HepG2 (cell line): ENCODE measurements at regions not wholly inside any gene's neighbourhood (a gene's known extent, or its start where the extent isn't known, plus 50 kb on each side); places are given as distances from the start of the nearest gene placed in this dataset.

Source experiments
- ATAC-seq: fragments of 200-7000 bp; cut with Tn5 transposase; 3 replicates; pipeline ENCODE4 v1.9.1; 2020; ENCODE audit warnings: mild to moderate bottlenecking, moderate library complexity
- BruUV-seq: library from RNA; stranded (reverse); fragments of 400-500 nt; replicated peaks from 2 replicates; lab custom pipeline; 2021; lab: Mats Ljungman, UMichigan
- CTCF ChIA-PET: fragments of 300-600 bp; formaldehyde crosslinking; extraction: SDS; loops from one replicate; lab custom pipeline; 2021; ENCODE audit warnings: low total read pairs, inconsistent platforms, low intra/inter-chr PET ratio; lab: Yijun Ruan, JAX
- POLR2A ChIA-PET: fragments of 350-600 bp; sonication (Branson Sonifier 250); formaldehyde crosslinking; loops from one replicate; lab custom pipeline; 2020; ENCODE audit warnings: antibody characterized with exemption, inconsistent platforms; lab: Yijun Ruan, JAX
- DNase-seq: peaks from one replicate; pipeline ENCODE4 v3.0.0-alpha.2; 2015; ENCODE audit warnings: low spot score
- FAIRE-seq: peaks from 3 replicates; lab custom pipeline; 2011; peaks lifted over from hg19 to GRCh38; lab: Jason Lieb, UNC
- H2AFZ ChIP-seq: one replicate; pipeline ENCODE4 v1.6.1; 2011; ENCODE audit warnings: low read length, inconsistent platforms
- H3K27ac ChIP-seq: fragments of 300-600 bp; 3 replicates; pipeline ENCODE4 v1.8.0; 2011; ENCODE audit warnings: mixed run types, mild to moderate bottlenecking, mixed read lengths, low read length, inconsistent platforms; ENCODE audit not compliant: insufficient read depth; ENCODE audit errors: extremely low read length
- H3K27me3 ChIP-seq, 2 experiments: fragments of 200-600 bp in 1 of 2; 2 replicates in 1 of 2; 3 replicates in 1 of 2; pipeline versions ENCODE4 v1.6.0 to v1.8.0; 2011; ENCODE audit warnings: low read length in 2 of 2, mild to moderate bottlenecking in 2 of 2, moderate library complexity in 2 of 2, inconsistent platforms in 1 of 2; ENCODE audit not compliant: insufficient read depth in 2 of 2, control insufficient read depth in 1 of 2
- H3K36me3 ChIP-seq, 2 experiments: fragments of 200-600 bp in 1 of 2; replicated peaks in 1 of 2; 2 replicates in 1 of 2; 3 replicates in 1 of 2; pipeline versions ENCODE4 v1.5.1 to v1.8.0; 2011; ENCODE audit warnings: low read length in 2 of 2, inconsistent platforms in 1 of 2; ENCODE audit not compliant: insufficient read depth in 2 of 2, control insufficient read depth in 1 of 2
- H3K4me1 ChIP-seq: 2 replicates; pipeline ENCODE4 v1.5.1; 2012; ENCODE audit warnings: low read length, inconsistent platforms; ENCODE audit not compliant: insufficient read depth
- H3K4me2 ChIP-seq: 2 replicates; pipeline ENCODE4 v1.6.0; 2011; ENCODE audit warnings: low read depth, low read length, inconsistent platforms
- H3K4me3 ChIP-seq, 3 experiments: fragments of 200-600 bp in 1 of 3; sonication (generic), shearing (Covaris generic) in 1 of 3; replicated peaks in 1 of 3; 2 replicates each; pipeline ENCODE4 v1.5.1; 2011 to 2016; ENCODE audit warnings: low read length in 3 of 3, inconsistent platforms in 2 of 3, low read depth in 2 of 3, mild to moderate bottlenecking in 2 of 3, control low read depth in 1 of 3, mixed read lengths in 1 of 3; ENCODE audit not compliant: insufficient read depth in 1 of 3
- H3K79me2 ChIP-seq: one replicate; pipeline ENCODE4 v1.6.1; 2011; ENCODE audit warnings: low read length, inconsistent platforms; ENCODE audit not compliant: insufficient read depth
- H3K9ac ChIP-seq: 2 replicates; pipeline ENCODE4 v1.6.0; 2011; ENCODE audit warnings: mild to moderate bottlenecking, low read depth, low read length, inconsistent platforms; ENCODE audit not compliant: insufficient read depth
- H3K9me3 ChIP-seq: 2 replicates; pipeline ENCODE4 v1.5.1; 2012; ENCODE audit warnings: mild to moderate bottlenecking, low read length
- H4K20me1 ChIP-seq: 2 replicates; pipeline ENCODE4 v1.6.0; 2011; ENCODE audit warnings: inconsistent platforms, mild to moderate bottlenecking, low read length, moderate library complexity; ENCODE audit not compliant: insufficient read depth
- FOXJ3 ChIP-seq: sonication (generic); formaldehyde crosslinking; IDR thresholded peaks from 2 replicates; pipeline ENCODE4 v1.4.0; 2020; ENCODE audit warnings: missing genetic modification reagents, mild to moderate bottlenecking, borderline replicate concordance
- HNRNPK ChIP-seq: fragments of 200-400 bp; formaldehyde crosslinking; IDR thresholded peaks from 2 replicates; pipeline ENCODE4 v1.6.1; 2018; ENCODE audit warnings: low read length, low read depth, moderate library complexity, mild to moderate bottlenecking; ENCODE audit not compliant: poor library complexity, severe bottlenecking
- ISX ChIP-seq: sonication (generic); formaldehyde crosslinking; conservative IDR thresholded peaks from 2 replicates; pipeline ENCODE4 v1.5.0; 2020; ENCODE audit warnings: missing genetic modification reagents
- KDM1A ChIP-seq: IDR thresholded peaks from 2 replicates; pipeline ENCODE4 v1.6.1; 2016; ENCODE audit warnings: missing compliant biosample characterization
- SKI ChIP-seq: fragments of 450-650 bp; IDR thresholded peaks from one replicate; pipeline ENCODE4 v1.6.1; 2018; ENCODE audit warnings: mild to moderate bottlenecking; ENCODE audit not compliant: partially characterized antibody
- TOE1 ChIP-seq: sonication (generic); formaldehyde crosslinking; IDR thresholded peaks from 2 replicates; pipeline ENCODE4 v1.4.0; 2020; ENCODE audit warnings: mild to moderate bottlenecking, missing genetic modification reagents
- ZFP36 ChIP-seq: fragments of 150-350 bp; IDR thresholded peaks from 2 replicates; pipeline ENCODE4 v1.6.1; 2018; ENCODE audit warnings: borderline replicate concordance, low read length, low read depth; ENCODE audit not compliant: partially characterized antibody
- ZFP90 ChIP-seq: sonication (generic); formaldehyde crosslinking; IDR thresholded peaks from 2 replicates; pipeline ENCODE4 v1.8.0; 2022; ENCODE audit warnings: missing genetic modification reagents, mild to moderate bottlenecking, inconsistent platforms, borderline replicate concordance
- ZNF235 ChIP-seq: sonication (generic); formaldehyde crosslinking; IDR thresholded peaks from 2 replicates; pipeline ENCODE4 v1.8.1; 2023; ENCODE audit warnings: mild to moderate bottlenecking, missing genetic modification reagents, borderline replicate concordance
- ZNF326 ChIP-seq: sonication (generic); formaldehyde crosslinking; IDR thresholded peaks from 2 replicates; pipeline ENCODE4 v1.4.0; 2020; ENCODE audit warnings: missing genetic modification reagents, borderline replicate concordance
- ZNF543 ChIP-seq: sonication (generic); formaldehyde crosslinking; IDR thresholded peaks from 2 replicates; pipeline ENCODE4 v1.4.0; 2020; ENCODE audit warnings: mild to moderate bottlenecking, missing genetic modification reagents
- ZNF83 ChIP-seq: sonication (generic); formaldehyde crosslinking; IDR thresholded peaks from 2 replicates; pipeline ENCODE4 v1.4.0; 2020; ENCODE audit warnings: missing genetic modification reagents, mild to moderate bottlenecking, borderline replicate concordance
- WGBS: methylation state at CpG from one replicate; pipeline ENCODE4 v1.1.6; 2017; ENCODE audit warnings: low lambda C conversion rate; 5-methylcytosine and 5-hydroxymethylcytosine counted together
- in situ Hi-C: cut with HindIII; loops from 2 replicates; pipeline ENCODE4 v1.10.0; 2017; ENCODE audit warnings: low pct_unique_long_range_greater_than_20kb; ENCODE audit not compliant: extremely low pct_ligation_motif_present
- intact Hi-C: fragments of 100-400 bp; cut with micrococcal nuclease; formaldehyde crosslinking; loops from one replicate; pipeline ENCODE4 v1.10.0; 2022; ENCODE audit not compliant: unreplicated experiment

DNA sequence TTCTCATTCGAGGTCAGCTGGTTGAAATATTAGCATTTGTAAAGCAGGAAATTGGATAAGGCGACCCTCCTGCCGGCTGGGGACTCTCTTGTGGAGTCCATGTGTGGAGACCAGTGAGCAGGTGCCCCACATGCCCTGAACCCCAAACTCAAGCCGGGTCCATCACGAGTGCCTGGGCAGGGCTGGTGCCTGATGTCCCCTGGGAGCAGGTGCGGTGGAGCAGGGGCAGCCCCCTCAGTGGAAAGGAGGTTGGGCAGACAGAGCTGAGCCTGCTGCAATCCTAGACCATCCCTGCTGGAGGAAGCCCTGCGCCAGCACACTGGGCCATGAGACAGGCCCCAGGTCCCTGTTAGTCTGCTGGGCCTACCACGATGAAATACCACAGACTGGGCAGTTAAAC is 395.6 kb downstream of the NPHP4 start:
- no peak for ATAC-seq
- WGBS = 80% methylated on average over 1 of the region's 8 CpGs
- no peak for FAIRE-seq
- Histone ChIP-seq H3K27ac (no peak overlapping the region), H3K27me3 (peaks cover 0 to 3% of the 10 kb centered on the region in 2 experiments; a peak in 1 of 5 replicates), H4K20me1 (no peaks in the 10 kb centered on the region), H3K4me2 (no peak overlapping the region), H3K4me3 (no peak overlapping the region), H3K9ac (no peak overlapping the region), H3K9me3 (no peaks in the 10 kb centered on the region), H3K4me1 (peaks cover 23% of the 10 kb centered on the region), H2AFZ (no peak overlapping the region), H3K36me3 (no peaks in the 10 kb centered on the region), H3K79me2 (no peaks in the 10 kb centered on the region)
- CTCF ChIA-PET = no interaction called here
- BruUV-seq = no TSS peak
- TF ChIP-seq ZNF326 (CRISPR knock-in tag) (no peak), ZFP90 (CRISPR knock-in tag) (no peak), KDM1A (CRISPR knock-in tag) (no peak), HNRNPK (no peak)
- no peak for DNase-seq
- in situ Hi-C loops (no loop called here), intact Hi-C loops (no loop called here)
- POLR2A ChIA-PET = no interaction called here

GRCh38 chr1:5595531-5596170 is 396.6 kb downstream of the NPHP4 start:
- in situ Hi-C loops = no loop called here

More at GRCh38 chr1:5595531-5596170, 396.6 kb downstream of the NPHP4 start:
- no peaks in the 10 kb centered on the region for H4K20me1 ChIP-seq
- ChIA-PET CTCF (no interaction called here), POLR2A (no interaction called here)
- H3K4me3 ChIP-seq = no peak overlapping the region
- WGBS = 82% methylated on average over 16 of the region's 17 CpGs
- H3K4me1 ChIP-seq = peaks cover 23% of the 10 kb centered on the region
- H3K36me3 ChIP-seq = no peaks in the 10 kb centered on the region
- H3K27me3 ChIP-seq = no peaks in the 10 kb centered on the region
- H2AFZ ChIP-seq = no peak overlapping the region
- no peak overlapping the region for H3K27ac ChIP-seq
- no peak overlapping the region for H3K4me2 ChIP-seq
- BruUV-seq = no TSS peak
- no peak for DNase-seq
- H3K79me2 ChIP-seq = no peaks in the 10 kb centered on the region
- H3K9ac ChIP-seq = no peak overlapping the region
- peaks cover 9% of the 10 kb centered on the region for H3K9me3 ChIP-seq
- TF ChIP-seq SKI (no peak), ZNF83 (no peak), ISX (CRISPR knock-in tag) (no peak), TOE1 (no peak), ZNF543 (CRISPR knock-in tag) (no peak), FOXJ3 (no peak), ZFP36 (no peak), ZNF235 (no peak)
- no peak for FAIRE-seq
- ATAC-seq = no peak
- intact Hi-C loops = no loop called here
